ENCODE measurements at regions not wholly inside any gene's neighbourhood (a gene's known extent, or its start where the extent isn't known, plus 50 kb on each side); places are given as distances from the start of the nearest gene placed in this dataset.

DNA sequence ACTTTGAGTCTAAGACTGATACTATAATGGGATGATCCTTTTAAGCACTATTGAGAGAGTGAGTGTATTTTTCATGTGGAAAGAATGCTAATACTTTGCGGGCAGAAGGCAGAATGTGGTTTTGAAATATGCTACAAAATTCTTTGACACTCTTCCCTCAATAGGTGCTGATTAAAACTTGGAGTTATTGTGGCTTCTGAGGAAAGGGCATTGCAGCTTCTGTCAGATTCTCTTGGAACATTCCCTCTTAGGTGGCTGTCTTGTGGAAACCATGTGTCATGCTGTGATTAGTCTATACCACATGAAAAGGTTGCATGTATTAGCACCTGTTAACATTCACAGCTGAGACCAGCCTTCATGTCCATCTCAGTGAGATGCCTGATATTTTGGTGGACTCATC lies 547.0 kb downstream of the STIM2 start:
- TF ChIP-seq CTCF (IDR thresholded peaks at IDR 0.05) (no peak), POLR2A (IDR thresholded peaks at IDR 0.05) (no peak)

All from heart left ventricle (tissue), 13 donors.